Liver (tissue), 7 donors: ENCODE measurements at regions not wholly inside any gene's neighbourhood (a gene's known extent, or its start where the extent isn't known, plus 50 kb on each side); places are given as distances from the start of the nearest gene placed in this dataset.

Experiments used
- DNase-seq: peaks from one replicate; pipeline ENCODE4 v3.0.0-alpha.2; 2017; ENCODE audit warnings: low spot score
- H3K27ac ChIP-seq, 2 donors: one replicate each; pipeline ENCODE4 v1.7.0; 2013; ENCODE audit warnings: inconsistent platforms in 2 of 2, low read length in 2 of 2, control low read depth in 1 of 2, low read depth in 1 of 2, mild to moderate bottlenecking in 1 of 2
- H3K27me3 ChIP-seq, 4 donors: one replicate each; pipeline versions ENCODE4 v1.6.1 to v1.7.0; 2013; ENCODE audit warnings: low read length in 3 of 4, inconsistent platforms in 1 of 4, mild to moderate bottlenecking in 1 of 4, moderate library complexity in 1 of 4; ENCODE audit not compliant: control insufficient read depth in 4 of 4, insufficient read depth in 4 of 4
- H3K36me3 ChIP-seq, 4 donors: one replicate each; pipeline versions ENCODE4 v1.6.1 to v1.7.0; 2013; ENCODE audit warnings: low read length in 3 of 4, mild to moderate bottlenecking in 3 of 4, low read depth in 1 of 4, moderate library complexity in 1 of 4; ENCODE audit not compliant: control insufficient read depth in 4 of 4, insufficient read depth in 3 of 4
- H3K4me1 ChIP-seq, 4 donors: one replicate each; pipeline versions ENCODE4 v1.6.1 to v1.7.0; 2013; ENCODE audit warnings: low read length in 3 of 4, mild to moderate bottlenecking in 3 of 4, moderate library complexity in 1 of 4; ENCODE audit not compliant: control insufficient read depth in 4 of 4, insufficient read depth in 4 of 4
- H3K4me3 ChIP-seq, 3 donors: one replicate each; pipeline versions ENCODE4 v1.6.1 to v1.7.0; 2013; ENCODE audit warnings: low read length in 3 of 3, control low read depth in 1 of 3, low read depth in 1 of 3, mild to moderate bottlenecking in 1 of 3
- H3K9ac ChIP-seq, 2 donors: one replicate each; pipeline ENCODE4 v1.7.0; 2013; ENCODE audit warnings: low read length in 2 of 2, mild to moderate bottlenecking in 2 of 2, moderate library complexity in 2 of 2, control low read depth in 1 of 2, low read depth in 1 of 2
- H3K9me3 ChIP-seq, 4 donors: one replicate each; pipeline versions ENCODE4 v1.6.1 to v1.7.0; 2013; ENCODE audit warnings: low read length in 3 of 4; ENCODE audit not compliant: control insufficient read depth in 4 of 4
- EGR1 ChIP-seq, 2 donors: IDR thresholded peaks; 2 replicates each; pipeline ENCODE4 v1.6.1; 2016 to 2018; ENCODE audit warnings: antibody characterized with exemption in 2 of 2, low read depth in 2 of 2
- FOXA1 ChIP-seq: IDR thresholded peaks from 2 replicates; pipeline ENCODE4 v1.6.1; 2016; ENCODE audit warnings: antibody characterized with exemption
- FOXA2 ChIP-seq: IDR thresholded peaks from 2 replicates; pipeline ENCODE4 v1.6.1; 2016; ENCODE audit warnings: antibody characterized with exemption
- GABPA ChIP-seq, 2 donors: IDR thresholded peaks in 1 of 2; conservative IDR thresholded peaks in 1 of 2; 2 replicates each; pipeline ENCODE4 v1.6.1; 2016; ENCODE audit warnings: antibody characterized with exemption in 2 of 2, mild to moderate bottlenecking in 1 of 2, moderate library complexity in 1 of 2
- HNF4A ChIP-seq, 2 donors: conservative IDR thresholded peaks; 2 replicates each; pipeline ENCODE4 v1.6.1; 2016; ENCODE audit warnings: antibody characterized with exemption in 2 of 2, mild to moderate bottlenecking in 2 of 2
- HNF4G ChIP-seq: IDR thresholded peaks from 2 replicates; pipeline ENCODE4 v1.6.1; 2016; ENCODE audit warnings: antibody characterized with exemption
- NR2F2 ChIP-seq: IDR thresholded peaks from 2 replicates; pipeline ENCODE4 v1.6.1; 2016; ENCODE audit warnings: antibody characterized with exemption
- RAD21 ChIP-seq, 2 donors: IDR thresholded peaks; 2 replicates each; pipeline ENCODE4 v1.6.1; 2016; ENCODE audit warnings: antibody characterized with exemption in 2 of 2, mild to moderate bottlenecking in 2 of 2
- RXRA ChIP-seq, 2 donors: IDR thresholded peaks; 2 replicates each; pipeline ENCODE4 v1.6.1; 2017 to 2018; ENCODE audit warnings: antibody characterized with exemption in 2 of 2, mild to moderate bottlenecking in 1 of 2
- SP1 ChIP-seq: IDR thresholded peaks from 2 replicates; pipeline ENCODE4 v1.6.1; 2018; ENCODE audit warnings: antibody characterized with exemption, mild to moderate bottlenecking
- TAF1 ChIP-seq: conservative IDR thresholded peaks from 2 replicates; pipeline ENCODE4 v1.6.1; 2016; ENCODE audit warnings: antibody characterized with exemption, mild to moderate bottlenecking
- YY1 ChIP-seq: IDR thresholded peaks from 2 replicates; pipeline ENCODE4 v1.6.1; 2016; ENCODE audit warnings: antibody characterized with exemption, mild to moderate bottlenecking
- TF ChIP-seq, protein P1 (sequence below): IDR thresholded peaks from 2 replicates; pipeline ENCODE4 v1.6.1; 2016; ENCODE audit warnings: antibody characterized with exemption
- TF ChIP-seq, protein P2 (sequence below): IDR thresholded peaks from 2 replicates; pipeline ENCODE4 v1.6.1; 2016; ENCODE audit warnings: antibody characterized with exemption, mild to moderate bottlenecking
- TF ChIP-seq, protein P3 (sequence below): IDR thresholded peaks from 2 replicates; pipeline ENCODE4 v1.6.1; 2016; ENCODE audit warnings: antibody characterized with exemption
- TF ChIP-seq, protein P4 (sequence below): fragments of 150-350 bp; IDR thresholded peaks from 2 replicates; pipeline ENCODE4 v1.5.1; 2017; ENCODE audit warnings: improper control_type of control experiment, low read depth, low read length; ENCODE audit not compliant: missing input control
- TF ChIP-seq, protein P5 (sequence below): IDR thresholded peaks from 2 replicates; pipeline ENCODE4 v1.6.1; 2016; ENCODE audit warnings: antibody characterized with exemption
- donor health status: healthy.
- donor health status: healthy.
- donor health status: healthy.
- donor health status: healthy.

DNA sequence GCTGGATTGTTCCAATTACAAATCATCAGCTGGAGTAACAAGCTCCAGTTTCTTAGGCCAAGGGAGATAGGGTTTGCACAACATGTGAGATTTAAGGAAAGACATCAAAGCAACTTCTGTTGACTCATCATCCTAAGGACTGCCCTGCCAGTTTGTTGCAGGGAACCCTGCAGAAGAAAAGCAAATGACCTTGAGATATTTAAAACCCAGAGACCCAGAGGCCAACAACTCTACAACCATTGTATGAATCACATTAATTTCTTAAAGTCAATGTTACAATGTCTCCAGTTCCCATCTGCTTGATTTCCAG, 491.8 kb upstream of the ACVR2A start:
- TF ChIP-seq FOXA2 (no peak), RAD21 (IDR thresholded peaks at IDR 0.05) (no peak), FOXA1 (no peak), GABPA (IDR thresholded peaks at IDR 0.05 in 1 of 2, conservative IDR thresholded peaks at IDR 0.05 in 1 of 2) (no peak), HNF4A (conservative IDR thresholded peaks at IDR 0.05) (no peak), EGR1 (IDR thresholded peaks at IDR 0.05; ENCODE audit: low read depth in 2 of 2) (no peak), TAF1 (no peak), YY1 (no peak), RXRA (IDR thresholded peaks at IDR 0.05) (no peak), HNF4G (no peak), SP1 (no peak), NR2F2 (no peak)
- TF ChIP-seq, protein P1, sequence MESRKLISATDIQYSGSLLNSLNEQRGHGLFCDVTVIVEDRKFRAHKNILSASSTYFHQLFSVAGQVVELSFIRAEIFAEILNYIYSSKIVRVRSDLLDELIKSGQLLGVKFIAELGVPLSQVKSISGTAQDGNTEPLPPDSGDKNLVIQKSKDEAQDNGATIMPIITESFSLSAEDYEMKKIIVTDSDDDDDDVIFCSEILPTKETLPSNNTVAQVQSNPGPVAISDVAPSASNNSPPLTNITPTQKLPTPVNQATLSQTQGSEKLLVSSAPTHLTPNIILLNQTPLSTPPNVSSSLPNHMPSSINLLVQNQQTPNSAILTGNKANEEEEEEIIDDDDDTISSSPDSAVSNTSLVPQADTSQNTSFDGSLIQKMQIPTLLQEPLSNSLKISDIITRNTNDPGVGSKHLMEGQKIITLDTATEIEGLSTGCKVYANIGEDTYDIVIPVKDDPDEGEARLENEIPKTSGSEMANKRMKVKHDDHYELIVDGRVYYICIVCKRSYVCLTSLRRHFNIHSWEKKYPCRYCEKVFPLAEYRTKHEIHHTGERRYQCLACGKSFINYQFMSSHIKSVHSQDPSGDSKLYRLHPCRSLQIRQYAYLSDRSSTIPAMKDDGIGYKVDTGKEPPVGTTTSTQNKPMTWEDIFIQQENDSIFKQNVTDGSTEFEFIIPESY: no peak
- TF ChIP-seq, protein P2, sequence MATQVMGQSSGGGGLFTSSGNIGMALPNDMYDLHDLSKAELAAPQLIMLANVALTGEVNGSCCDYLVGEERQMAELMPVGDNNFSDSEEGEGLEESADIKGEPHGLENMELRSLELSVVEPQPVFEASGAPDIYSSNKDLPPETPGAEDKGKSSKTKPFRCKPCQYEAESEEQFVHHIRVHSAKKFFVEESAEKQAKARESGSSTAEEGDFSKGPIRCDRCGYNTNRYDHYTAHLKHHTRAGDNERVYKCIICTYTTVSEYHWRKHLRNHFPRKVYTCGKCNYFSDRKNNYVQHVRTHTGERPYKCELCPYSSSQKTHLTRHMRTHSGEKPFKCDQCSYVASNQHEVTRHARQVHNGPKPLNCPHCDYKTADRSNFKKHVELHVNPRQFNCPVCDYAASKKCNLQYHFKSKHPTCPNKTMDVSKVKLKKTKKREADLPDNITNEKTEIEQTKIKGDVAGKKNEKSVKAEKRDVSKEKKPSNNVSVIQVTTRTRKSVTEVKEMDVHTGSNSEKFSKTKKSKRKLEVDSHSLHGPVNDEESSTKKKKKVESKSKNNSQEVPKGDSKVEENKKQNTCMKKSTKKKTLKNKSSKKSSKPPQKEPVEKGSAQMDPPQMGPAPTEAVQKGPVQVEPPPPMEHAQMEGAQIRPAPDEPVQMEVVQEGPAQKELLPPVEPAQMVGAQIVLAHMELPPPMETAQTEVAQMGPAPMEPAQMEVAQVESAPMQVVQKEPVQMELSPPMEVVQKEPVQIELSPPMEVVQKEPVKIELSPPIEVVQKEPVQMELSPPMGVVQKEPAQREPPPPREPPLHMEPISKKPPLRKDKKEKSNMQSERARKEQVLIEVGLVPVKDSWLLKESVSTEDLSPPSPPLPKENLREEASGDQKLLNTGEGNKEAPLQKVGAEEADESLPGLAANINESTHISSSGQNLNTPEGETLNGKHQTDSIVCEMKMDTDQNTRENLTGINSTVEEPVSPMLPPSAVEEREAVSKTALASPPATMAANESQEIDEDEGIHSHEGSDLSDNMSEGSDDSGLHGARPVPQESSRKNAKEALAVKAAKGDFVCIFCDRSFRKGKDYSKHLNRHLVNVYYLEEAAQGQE: no peak
- TF ChIP-seq, protein P3, sequence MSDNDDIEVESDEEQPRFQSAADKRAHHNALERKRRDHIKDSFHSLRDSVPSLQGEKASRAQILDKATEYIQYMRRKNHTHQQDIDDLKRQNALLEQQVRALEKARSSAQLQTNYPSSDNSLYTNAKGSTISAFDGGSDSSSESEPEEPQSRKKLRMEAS: no peak
- TF ChIP-seq, protein P4, sequence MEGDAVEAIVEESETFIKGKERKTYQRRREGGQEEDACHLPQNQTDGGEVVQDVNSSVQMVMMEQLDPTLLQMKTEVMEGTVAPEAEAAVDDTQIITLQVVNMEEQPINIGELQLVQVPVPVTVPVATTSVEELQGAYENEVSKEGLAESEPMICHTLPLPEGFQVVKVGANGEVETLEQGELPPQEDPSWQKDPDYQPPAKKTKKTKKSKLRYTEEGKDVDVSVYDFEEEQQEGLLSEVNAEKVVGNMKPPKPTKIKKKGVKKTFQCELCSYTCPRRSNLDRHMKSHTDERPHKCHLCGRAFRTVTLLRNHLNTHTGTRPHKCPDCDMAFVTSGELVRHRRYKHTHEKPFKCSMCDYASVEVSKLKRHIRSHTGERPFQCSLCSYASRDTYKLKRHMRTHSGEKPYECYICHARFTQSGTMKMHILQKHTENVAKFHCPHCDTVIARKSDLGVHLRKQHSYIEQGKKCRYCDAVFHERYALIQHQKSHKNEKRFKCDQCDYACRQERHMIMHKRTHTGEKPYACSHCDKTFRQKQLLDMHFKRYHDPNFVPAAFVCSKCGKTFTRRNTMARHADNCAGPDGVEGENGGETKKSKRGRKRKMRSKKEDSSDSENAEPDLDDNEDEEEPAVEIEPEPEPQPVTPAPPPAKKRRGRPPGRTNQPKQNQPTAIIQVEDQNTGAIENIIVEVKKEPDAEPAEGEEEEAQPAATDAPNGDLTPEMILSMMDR: no peak
- TF ChIP-seq, protein P5, sequence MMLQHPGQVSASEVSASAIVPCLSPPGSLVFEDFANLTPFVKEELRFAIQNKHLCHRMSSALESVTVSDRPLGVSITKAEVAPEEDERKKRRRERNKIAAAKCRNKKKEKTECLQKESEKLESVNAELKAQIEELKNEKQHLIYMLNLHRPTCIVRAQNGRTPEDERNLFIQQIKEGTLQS: no peak
- Histone ChIP-seq H3K4me3 (no peak overlapping the region), H3K27me3 (no peaks in the 10 kb centered on the region), H3K9ac (no peak overlapping the region), H3K36me3 (no peaks in the 10 kb centered on the region), H3K27ac (no peak overlapping the region), H3K4me1 (no peaks in the 10 kb centered on the region), H3K9me3 (no peaks in the 10 kb centered on the region)
- DNase-seq: no peak
